Caco-2 (cell line): ENCODE measurements at regions not wholly inside any gene's neighbourhood (a gene's known extent, or its start where the extent isn't known, plus 50 kb on each side); places are given as distances from the start of the nearest gene placed in this dataset.

Experiments
- BruUV-seq: library from RNA; stranded (reverse); fragments of 400-500 nt; replicated peaks from 2 replicates; lab custom pipeline; 2021; lab: Mats Ljungman, UMichigan
- CTCF ChIA-PET: fragments of 300-600 bp; sonication (Branson Sonifier 250); formaldehyde crosslinking; loops from one replicate; lab custom pipeline; 2022; ENCODE audit warnings: antibody characterized with exemption; lab: Charles Lee
- POLR2A ChIA-PET: fragments of 300-600 bp; sonication (Branson Sonifier 250); formaldehyde crosslinking; loops from one replicate; lab custom pipeline; 2022; ENCODE audit warnings: antibody characterized with exemption; lab: Charles Lee
- DNase-seq, 2 experiments: peaks; one replicate each; pipeline versions ENCODE4 v3.0.0 to v3.0.0-alpha.2; 2020 to 2022
- H3K27me3 ChIP-seq: replicated peaks from 2 replicates; pipeline ENCODE4 v1.6.0; 2011; ENCODE audit warnings: low read length; ENCODE audit not compliant: control insufficient read depth, insufficient read depth
- H3K36me3 ChIP-seq: 2 replicates; pipeline ENCODE4 v1.5.1; 2011; ENCODE audit warnings: low read length; ENCODE audit not compliant: control insufficient read depth, insufficient read depth
- H3K4me1 ChIP-seq: fragments of 250-450 bp; sonication (Bioruptor Pico); 2 replicates; pipeline ENCODE4 v1.5.1; 2020; ENCODE audit warnings: mild to moderate bottlenecking
- H3K4me3 ChIP-seq: 2 replicates; pipeline ENCODE4 v1.5.1; 2011; ENCODE audit warnings: low read depth, mild to moderate bottlenecking, control low read depth, low read length
- H3K9me3 ChIP-seq: fragments of 250-450 bp; sonication (Bioruptor Pico); 2 replicates; pipeline ENCODE4 v1.5.1; 2020; ENCODE audit warnings: mild to moderate bottlenecking, moderate library complexity
- H3K27ac Mint-ChIP-seq: one replicate; pipeline ENCODE4 v1.8.0; 2022; ENCODE audit warnings: mixed read lengths; ENCODE audit not compliant: unreplicated experiment
- H3K27me3 Mint-ChIP-seq: one replicate; pipeline ENCODE4 v1.8.0; 2022; ENCODE audit warnings: mixed read lengths; ENCODE audit not compliant: insufficient read depth, unreplicated experiment
- H3K36me3 Mint-ChIP-seq: one replicate; pipeline ENCODE4 v1.8.0; 2022; ENCODE audit warnings: mild to moderate bottlenecking, mixed read lengths; ENCODE audit not compliant: insufficient read depth, unreplicated experiment
- H3K4me1 Mint-ChIP-seq: one replicate; pipeline ENCODE4 v1.8.0; 2022; ENCODE audit warnings: low read depth, mixed read lengths; ENCODE audit not compliant: unreplicated experiment
- H3K4me3 Mint-ChIP-seq: one replicate; pipeline ENCODE4 v1.8.0; 2022; ENCODE audit warnings: mild to moderate bottlenecking, moderate library complexity, mixed read lengths; ENCODE audit not compliant: unreplicated experiment
- H3K9me3 Mint-ChIP-seq: one replicate; pipeline ENCODE4 v1.8.0; 2022; ENCODE audit warnings: mixed read lengths; ENCODE audit not compliant: unreplicated experiment
- intact Hi-C: fragments of 100-400 bp; cut with micrococcal nuclease; formaldehyde crosslinking; loops from one replicate; pipeline ENCODE4 v1.10.0; 2022; ENCODE audit not compliant: unreplicated experiment
- TF ChIP-seq, protein P1 (sequence below), 2 experiments: fragments of 200-600 bp in 1 of 2; IDR thresholded peaks; 1 replicate in 1 of 2; 2 replicates in 1 of 2; pipeline versions ENCODE4 v1.5.1 to v1.8.0; 2011 to 2022; ENCODE audit warnings: antibody characterized with exemption in 1 of 2, control low read depth in 1 of 2, inconsistent platforms in 1 of 2, low read depth in 1 of 2, low read length in 1 of 2, mild to moderate bottlenecking in 1 of 2, moderate library complexity in 1 of 2; ENCODE audit not compliant: insufficient read depth in 1 of 2, severe bottlenecking in 1 of 2, unreplicated experiment in 1 of 2

DNA sequence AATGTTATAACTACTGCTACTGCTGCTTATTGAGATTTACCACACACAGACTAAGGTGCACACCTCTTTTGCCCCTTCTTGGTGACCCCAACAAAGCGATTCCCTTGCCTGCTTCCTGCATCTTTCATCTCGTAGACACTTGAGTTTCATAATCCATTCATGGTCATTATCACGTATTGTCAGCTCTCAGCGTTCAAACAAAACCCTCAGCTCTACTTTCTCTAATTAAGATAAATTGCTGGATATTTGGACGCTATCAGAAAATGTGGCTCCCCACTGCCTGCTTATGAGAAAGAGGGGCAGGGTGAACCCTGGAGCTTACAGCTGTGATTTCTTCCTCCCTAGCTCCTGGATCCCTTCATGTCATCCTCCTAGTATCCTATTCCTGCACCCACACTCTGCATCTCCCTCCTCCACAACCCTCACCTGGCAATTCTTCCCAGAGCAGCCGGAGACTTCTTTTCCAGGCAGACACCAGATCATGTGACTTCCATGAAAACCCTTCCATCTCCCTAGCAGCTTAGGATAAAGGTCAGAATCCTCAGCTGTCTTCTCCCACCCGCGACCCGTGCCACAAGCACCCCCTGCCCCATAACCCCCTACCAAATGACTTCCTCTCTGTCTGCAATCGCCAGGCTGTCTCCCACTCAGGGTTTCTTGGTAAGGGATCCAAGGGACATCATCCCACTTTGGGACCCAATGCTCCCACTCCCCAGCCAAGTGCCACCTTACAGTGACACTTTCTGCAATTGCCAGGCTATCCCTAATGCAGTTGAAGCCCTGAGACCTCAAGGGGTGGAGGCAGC lies 146.5 kb downstream of the NSG2 start:
- ChIA-PET CTCF (no interaction called here), POLR2A (no interaction called here)
- H3K9me3 Mint-ChIP-seq, result no peaks in the 10 kb centered on the region
- no peak overlapping the region for H3K4me3 ChIP-seq
- H3K4me3 Mint-ChIP-seq, result no peak overlapping the region
- peaks cover 3% of the 10 kb centered on the region; the same call in 1 of the 2 replicates for H3K4me1 ChIP-seq
- H3K4me1 Mint-ChIP-seq, result no peaks in the 10 kb centered on the region
- no peak for DNase-seq
- H3K36me3 Mint-ChIP-seq, result no peaks in the 10 kb centered on the region
- peaks cover 25% of the 10 kb centered on the region for H3K27me3 Mint-ChIP-seq
- H3K27me3 ChIP-seq, result no peaks in the 10 kb centered on the region
- H3K36me3 ChIP-seq, result no peaks in the 10 kb centered on the region
- no TSS peak for BruUV-seq
- intact Hi-C loops, result no loop called here
- H3K27ac Mint-ChIP-seq, result no peak overlapping the region
- H3K9me3 ChIP-seq, result no peaks in the 10 kb centered on the region
- TF ChIP-seq, protein P1, sequence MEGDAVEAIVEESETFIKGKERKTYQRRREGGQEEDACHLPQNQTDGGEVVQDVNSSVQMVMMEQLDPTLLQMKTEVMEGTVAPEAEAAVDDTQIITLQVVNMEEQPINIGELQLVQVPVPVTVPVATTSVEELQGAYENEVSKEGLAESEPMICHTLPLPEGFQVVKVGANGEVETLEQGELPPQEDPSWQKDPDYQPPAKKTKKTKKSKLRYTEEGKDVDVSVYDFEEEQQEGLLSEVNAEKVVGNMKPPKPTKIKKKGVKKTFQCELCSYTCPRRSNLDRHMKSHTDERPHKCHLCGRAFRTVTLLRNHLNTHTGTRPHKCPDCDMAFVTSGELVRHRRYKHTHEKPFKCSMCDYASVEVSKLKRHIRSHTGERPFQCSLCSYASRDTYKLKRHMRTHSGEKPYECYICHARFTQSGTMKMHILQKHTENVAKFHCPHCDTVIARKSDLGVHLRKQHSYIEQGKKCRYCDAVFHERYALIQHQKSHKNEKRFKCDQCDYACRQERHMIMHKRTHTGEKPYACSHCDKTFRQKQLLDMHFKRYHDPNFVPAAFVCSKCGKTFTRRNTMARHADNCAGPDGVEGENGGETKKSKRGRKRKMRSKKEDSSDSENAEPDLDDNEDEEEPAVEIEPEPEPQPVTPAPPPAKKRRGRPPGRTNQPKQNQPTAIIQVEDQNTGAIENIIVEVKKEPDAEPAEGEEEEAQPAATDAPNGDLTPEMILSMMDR (IDR thresholded peaks at IDR 0.05; ENCODE audit: insufficient read depth in 1 of 2, low read depth in 1 of 2, low read length in 1 of 2, severe bottlenecking in 1 of 2, unreplicated experiment in 1 of 2), result no peak

DNA sequence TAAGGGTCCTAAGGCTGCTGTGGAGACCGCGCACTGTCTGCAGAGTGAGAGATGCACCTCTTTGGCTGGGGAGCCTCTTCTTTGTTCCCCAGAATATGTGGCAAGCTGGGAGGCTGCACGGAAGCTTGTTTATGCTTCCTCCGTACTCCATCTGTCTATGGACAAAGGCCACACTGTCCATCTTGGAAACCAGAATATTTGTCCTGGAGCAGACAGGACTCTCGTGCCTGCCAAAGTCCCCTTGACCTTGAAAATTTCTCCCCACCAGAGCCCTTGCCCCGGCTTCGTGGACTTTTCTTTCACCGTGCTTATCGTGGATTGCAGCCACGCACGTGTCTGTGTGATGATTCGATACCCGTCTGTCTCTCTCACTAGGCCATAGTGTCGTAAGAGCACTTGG lies 147.4 kb downstream of the NSG2 start:
- no peaks in the 10 kb centered on the region for H3K4me1 Mint-ChIP-seq
- ChIA-PET POLR2A (no interaction called here), CTCF (no interaction called here)
- no TSS peak for BruUV-seq
- H3K9me3 Mint-ChIP-seq, result no peaks in the 10 kb centered on the region
- H3K4me3 Mint-ChIP-seq, result no peak overlapping the region
- Histone ChIP-seq H3K4me1 (peaks cover 3% of the 10 kb centered on the region; the same call in 1 of the 2 replicates), H3K9me3 (no peaks in the 10 kb centered on the region), H3K36me3 (no peaks in the 10 kb centered on the region), H3K27me3 (no peaks in the 10 kb centered on the region), H3K4me3 (no peak overlapping the region)
- TF ChIP-seq, protein P1 (IDR thresholded peaks at IDR 0.05; ENCODE audit: insufficient read depth in 1 of 2, low read depth in 1 of 2, low read length in 1 of 2, severe bottlenecking in 1 of 2, unreplicated experiment in 1 of 2), result no peak
- intact Hi-C loops, result no loop called here
- DNase-seq, result no peak
- H3K27me3 Mint-ChIP-seq, result peaks cover 25% of the 10 kb centered on the region
- no peak overlapping the region for H3K27ac Mint-ChIP-seq
- H3K36me3 Mint-ChIP-seq, result no peaks in the 10 kb centered on the region

DNA sequence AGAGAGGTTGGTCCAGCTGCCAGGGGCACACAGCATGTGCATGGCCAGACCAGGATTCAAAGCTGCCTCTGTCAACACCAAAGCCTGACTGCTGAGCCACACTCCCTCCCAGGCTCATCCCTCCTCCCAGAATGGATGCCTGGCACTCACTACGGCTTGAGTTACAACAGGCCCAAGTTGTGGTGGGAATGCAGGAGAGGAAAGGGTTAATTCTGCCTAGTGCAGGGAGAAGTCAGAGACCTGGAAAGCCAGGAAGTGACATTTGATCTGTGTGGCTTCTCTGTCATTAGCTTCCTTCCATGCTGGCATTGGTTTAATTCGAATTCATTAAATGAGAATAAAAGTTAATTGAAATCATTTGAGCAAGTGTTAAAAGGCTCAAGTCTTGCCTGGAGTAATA lies 150.0 kb downstream of the NSG2 start:
- Mint-ChIP-seq H3K36me3 (no peaks in the 10 kb centered on the region), H3K4me3 (no peak overlapping the region), H3K9me3 (no peaks in the 10 kb centered on the region), H3K27me3 (peaks cover 20% of the 10 kb centered on the region), H3K27ac (no peak overlapping the region), H3K4me1 (no peaks in the 10 kb centered on the region)
- Histone ChIP-seq H3K4me3 (no peak overlapping the region), H3K36me3 (no peaks in the 10 kb centered on the region), H3K27me3 (no peaks in the 10 kb centered on the region), H3K9me3 (no peaks in the 10 kb centered on the region), H3K4me1 (no peaks in the 10 kb centered on the region)
- TF ChIP-seq, protein P1 (IDR thresholded peaks at IDR 0.05; ENCODE audit: insufficient read depth in 1 of 2, low read depth in 1 of 2, low read length in 1 of 2, severe bottlenecking in 1 of 2, unreplicated experiment in 1 of 2), result no peak
- no TSS peak for BruUV-seq
- ChIA-PET CTCF (no interaction called here), POLR2A (no interaction called here)
- DNase-seq, result no peak
- intact Hi-C loops, result no loop called here
